ENCODE measurements at regions not wholly inside any gene's neighbourhood (a gene's known extent, or its start where the extent isn't known, plus 50 kb on each side); places are given as distances from the start of the nearest gene placed in this dataset.

DNA sequence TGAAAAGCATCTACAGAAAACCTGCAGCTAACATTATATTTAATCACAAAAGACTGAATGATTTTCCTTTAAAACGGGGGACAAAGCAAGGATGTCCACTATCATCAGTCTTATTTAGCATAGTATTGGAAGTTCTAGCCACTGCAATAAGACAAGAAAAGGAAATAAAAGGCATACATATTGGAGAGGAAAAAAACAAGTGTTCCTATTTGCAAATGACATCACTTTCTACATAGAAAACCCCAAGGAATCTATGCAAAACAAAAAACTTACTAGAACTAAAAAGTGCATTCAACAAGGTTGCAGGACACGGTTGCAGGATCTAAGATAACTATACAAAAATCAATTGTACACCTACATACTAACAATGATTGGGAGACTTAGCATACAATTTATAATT lies 101.6 kb upstream of the MEF2A start:
- POLR2A ChIA-PET: no interaction called here
- Mint-ChIP-seq H3K4me1 (peaks cover 2% of the 10 kb centered on the region; the same call in 1 of the 2 replicates), H3K9me3 (peaks cover 51% of the 10 kb centered on the region), H3K36me3 (peaks cover 16% of the 10 kb centered on the region), H3K27me3 (ENCODE audit: low read depth) (no peaks in the 10 kb centered on the region), H3K27ac (no peak overlapping the region), H3K4me3 (no peak overlapping the region)
- TF ChIP-seq, protein P1, sequence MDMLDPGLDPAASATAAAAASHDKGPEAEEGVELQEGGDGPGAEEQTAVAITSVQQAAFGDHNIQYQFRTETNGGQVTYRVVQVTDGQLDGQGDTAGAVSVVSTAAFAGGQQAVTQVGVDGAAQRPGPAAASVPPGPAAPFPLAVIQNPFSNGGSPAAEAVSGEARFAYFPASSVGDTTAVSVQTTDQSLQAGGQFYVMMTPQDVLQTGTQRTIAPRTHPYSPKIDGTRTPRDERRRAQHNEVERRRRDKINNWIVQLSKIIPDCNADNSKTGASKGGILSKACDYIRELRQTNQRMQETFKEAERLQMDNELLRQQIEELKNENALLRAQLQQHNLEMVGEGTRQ (CRISPR knock-in tag; IDR thresholded peaks at IDR 0.05): no peak
- no peak for TF ChIP-seq CREM (CRISPR knock-in tag; IDR thresholded peaks at IDR 0.05)
- TF ChIP-seq KAT7 (CRISPR knock-in tag; IDR thresholded peaks at IDR 0.05; ENCODE audit: borderline replicate concordance): no peak
- TF ChIP-seq, protein P2, sequence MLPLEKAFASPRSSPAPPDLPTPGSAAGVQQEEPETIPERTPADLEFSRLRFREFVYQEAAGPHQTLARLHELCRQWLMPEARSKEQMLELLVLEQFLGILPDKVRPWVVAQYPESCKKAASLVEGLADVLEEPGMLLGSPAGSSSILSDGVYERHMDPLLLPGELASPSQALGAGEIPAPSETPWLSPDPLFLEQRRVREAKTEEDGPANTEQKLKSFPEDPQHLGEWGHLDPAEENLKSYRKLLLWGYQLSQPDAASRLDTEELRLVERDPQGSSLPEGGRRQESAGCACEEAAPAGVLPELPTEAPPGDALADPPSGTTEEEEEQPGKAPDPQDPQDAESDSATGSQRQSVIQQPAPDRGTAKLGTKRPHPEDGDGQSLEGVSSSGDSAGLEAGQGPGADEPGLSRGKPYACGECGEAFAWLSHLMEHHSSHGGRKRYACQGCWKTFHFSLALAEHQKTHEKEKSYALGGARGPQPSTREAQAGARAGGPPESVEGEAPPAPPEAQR (CRISPR knock-in tag; IDR thresholded peaks at IDR 0.05): no peak
- TF ChIP-seq FOXK1 (CRISPR knock-in tag; IDR thresholded peaks at IDR 0.05): no peak
- TF ChIP-seq, protein P3, sequence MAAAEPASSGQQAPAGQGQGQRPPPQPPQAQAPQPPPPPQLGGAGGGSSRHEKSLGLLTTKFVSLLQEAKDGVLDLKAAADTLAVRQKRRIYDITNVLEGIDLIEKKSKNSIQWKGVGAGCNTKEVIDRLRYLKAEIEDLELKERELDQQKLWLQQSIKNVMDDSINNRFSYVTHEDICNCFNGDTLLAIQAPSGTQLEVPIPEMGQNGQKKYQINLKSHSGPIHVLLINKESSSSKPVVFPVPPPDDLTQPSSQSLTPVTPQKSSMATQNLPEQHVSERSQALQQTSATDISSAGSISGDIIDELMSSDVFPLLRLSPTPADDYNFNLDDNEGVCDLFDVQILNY (CRISPR knock-in tag; IDR thresholded peaks at IDR 0.05): no peak
- no peak for TF ChIP-seq OVOL2 (CRISPR knock-in tag; IDR thresholded peaks at IDR 0.05; ENCODE audit: borderline replicate concordance)
- CTCF ChIA-PET: no interaction called here
- ATAC-seq (no peak), DNase-seq (ENCODE audit: low spot score) (no peak)

DNA sequence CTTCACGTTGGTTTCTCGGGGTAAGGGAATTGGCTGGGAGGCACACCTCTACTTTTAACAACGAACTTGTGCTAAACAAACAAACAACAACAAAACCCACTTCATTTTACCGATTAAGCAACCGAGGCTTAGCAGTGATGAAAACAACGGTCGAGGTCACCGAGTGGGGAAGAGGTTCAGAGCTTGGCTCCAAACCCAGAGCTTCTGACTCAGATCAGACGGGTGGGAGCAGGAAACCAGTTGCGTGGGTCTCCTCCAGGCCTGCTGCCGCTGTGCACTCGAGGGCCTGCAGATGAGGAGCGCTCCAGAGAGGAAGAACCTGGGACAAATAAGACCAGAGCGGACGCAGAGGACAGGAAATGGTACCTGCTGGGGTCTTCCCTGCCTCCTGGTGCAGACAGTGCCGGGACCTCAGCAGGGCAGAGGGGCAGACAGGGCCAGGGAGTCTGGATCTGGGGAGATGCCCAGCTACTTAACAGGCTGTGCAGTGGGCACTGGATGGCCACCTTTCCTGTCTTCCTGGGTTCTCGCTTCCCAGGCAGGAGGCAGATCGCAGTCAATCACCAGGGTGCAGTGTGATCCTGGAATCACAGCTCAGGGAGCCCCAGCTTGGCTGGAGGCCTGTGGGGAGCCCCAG lies 99.0 kb upstream of the MEF2A start:
- H3K27ac Mint-ChIP-seq: no peak overlapping the region
- peaks cover 16% of the 10 kb centered on the region for H3K36me3 Mint-ChIP-seq
- ChIA-PET POLR2A (no interaction called here), CTCF (interaction anchor here (0.7 kb wide), 1 partner anchor 57 kb away, joined by 3 read pairs; no protein-coding TSS in a partner anchor)
- H3K9me3 Mint-ChIP-seq: peaks cover 39% of the 10 kb centered on the region
- H3K27me3 Mint-ChIP-seq (ENCODE audit: low read depth): no peaks in the 10 kb centered on the region; the same call in 1 of the 2 replicates
- ATAC-seq: peak; percentile 24; the same call in 1 of the 2 replicates
- H3K4me3 Mint-ChIP-seq: no peak overlapping the region
- TF ChIP-seq, protein P4, sequence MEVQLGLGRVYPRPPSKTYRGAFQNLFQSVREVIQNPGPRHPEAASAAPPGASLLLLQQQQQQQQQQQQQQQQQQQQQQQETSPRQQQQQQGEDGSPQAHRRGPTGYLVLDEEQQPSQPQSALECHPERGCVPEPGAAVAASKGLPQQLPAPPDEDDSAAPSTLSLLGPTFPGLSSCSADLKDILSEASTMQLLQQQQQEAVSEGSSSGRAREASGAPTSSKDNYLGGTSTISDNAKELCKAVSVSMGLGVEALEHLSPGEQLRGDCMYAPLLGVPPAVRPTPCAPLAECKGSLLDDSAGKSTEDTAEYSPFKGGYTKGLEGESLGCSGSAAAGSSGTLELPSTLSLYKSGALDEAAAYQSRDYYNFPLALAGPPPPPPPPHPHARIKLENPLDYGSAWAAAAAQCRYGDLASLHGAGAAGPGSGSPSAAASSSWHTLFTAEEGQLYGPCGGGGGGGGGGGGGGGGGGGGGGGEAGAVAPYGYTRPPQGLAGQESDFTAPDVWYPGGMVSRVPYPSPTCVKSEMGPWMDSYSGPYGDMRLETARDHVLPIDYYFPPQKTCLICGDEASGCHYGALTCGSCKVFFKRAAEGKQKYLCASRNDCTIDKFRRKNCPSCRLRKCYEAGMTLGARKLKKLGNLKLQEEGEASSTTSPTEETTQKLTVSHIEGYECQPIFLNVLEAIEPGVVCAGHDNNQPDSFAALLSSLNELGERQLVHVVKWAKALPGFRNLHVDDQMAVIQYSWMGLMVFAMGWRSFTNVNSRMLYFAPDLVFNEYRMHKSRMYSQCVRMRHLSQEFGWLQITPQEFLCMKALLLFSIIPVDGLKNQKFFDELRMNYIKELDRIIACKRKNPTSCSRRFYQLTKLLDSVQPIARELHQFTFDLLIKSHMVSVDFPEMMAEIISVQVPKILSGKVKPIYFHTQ (CRISPR knock-in tag; IDR thresholded peaks at IDR 0.05): no peak
- TF ChIP-seq GTF2I (CRISPR knock-in tag; conservative IDR thresholded peaks at IDR 0.05) (no peak), ZBTB21 (CRISPR knock-in tag; IDR thresholded peaks at IDR 0.05; ENCODE audit: borderline replicate concordance) (no peak), OVOL2 (CRISPR knock-in tag; IDR thresholded peaks at IDR 0.05; ENCODE audit: borderline replicate concordance) (no peak), RELA (CRISPR knock-in tag; IDR thresholded peaks at IDR 0.05; ENCODE audit: borderline replicate concordance) (no peak), TEAD4 (CRISPR knock-in tag; IDR thresholded peaks at IDR 0.05) (no peak), SP1 (CRISPR knock-in tag; conservative IDR thresholded peaks at IDR 0.05) (no peak), FOXJ3 (CRISPR knock-in tag; IDR thresholded peaks at IDR 0.05; ENCODE audit: borderline replicate concordance) (no peak)
- TF ChIP-seq, protein P5, sequence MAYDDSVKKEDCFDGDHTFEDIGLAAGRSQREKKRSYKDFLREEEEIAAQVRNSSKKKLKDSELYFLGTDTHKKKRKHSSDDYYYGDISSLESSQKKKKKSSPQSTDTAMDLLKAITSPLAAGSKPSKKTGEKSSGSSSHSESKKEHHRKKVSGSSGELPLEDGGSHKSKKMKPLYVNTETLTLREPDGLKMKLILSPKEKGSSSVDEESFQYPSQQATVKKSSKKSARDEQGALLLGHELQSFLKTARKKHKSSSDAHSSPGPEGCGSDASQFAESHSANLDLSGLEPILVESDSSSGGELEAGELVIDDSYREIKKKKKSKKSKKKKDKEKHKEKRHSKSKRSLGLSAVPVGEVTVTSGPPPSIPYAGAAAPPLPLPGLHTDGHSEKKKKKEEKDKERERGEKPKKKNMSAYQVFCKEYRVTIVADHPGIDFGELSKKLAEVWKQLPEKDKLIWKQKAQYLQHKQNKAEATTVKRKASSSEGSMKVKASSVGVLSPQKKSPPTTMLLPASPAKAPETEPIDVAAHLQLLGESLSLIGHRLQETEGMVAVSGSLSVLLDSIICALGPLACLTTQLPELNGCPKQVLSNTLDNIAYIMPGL (CRISPR knock-in tag; IDR thresholded peaks at IDR 0.05): no peak
- TF ChIP-seq, protein P3 (CRISPR knock-in tag; IDR thresholded peaks at IDR 0.05): no peak
- TF ChIP-seq, protein P6, sequence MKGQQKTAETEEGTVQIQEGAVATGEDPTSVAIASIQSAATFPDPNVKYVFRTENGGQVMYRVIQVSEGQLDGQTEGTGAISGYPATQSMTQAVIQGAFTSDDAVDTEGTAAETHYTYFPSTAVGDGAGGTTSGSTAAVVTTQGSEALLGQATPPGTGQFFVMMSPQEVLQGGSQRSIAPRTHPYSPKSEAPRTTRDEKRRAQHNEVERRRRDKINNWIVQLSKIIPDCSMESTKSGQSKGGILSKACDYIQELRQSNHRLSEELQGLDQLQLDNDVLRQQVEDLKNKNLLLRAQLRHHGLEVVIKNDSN (CRISPR knock-in tag; IDR thresholded peaks at IDR 0.05): no peak
- TF ChIP-seq, protein P7, sequence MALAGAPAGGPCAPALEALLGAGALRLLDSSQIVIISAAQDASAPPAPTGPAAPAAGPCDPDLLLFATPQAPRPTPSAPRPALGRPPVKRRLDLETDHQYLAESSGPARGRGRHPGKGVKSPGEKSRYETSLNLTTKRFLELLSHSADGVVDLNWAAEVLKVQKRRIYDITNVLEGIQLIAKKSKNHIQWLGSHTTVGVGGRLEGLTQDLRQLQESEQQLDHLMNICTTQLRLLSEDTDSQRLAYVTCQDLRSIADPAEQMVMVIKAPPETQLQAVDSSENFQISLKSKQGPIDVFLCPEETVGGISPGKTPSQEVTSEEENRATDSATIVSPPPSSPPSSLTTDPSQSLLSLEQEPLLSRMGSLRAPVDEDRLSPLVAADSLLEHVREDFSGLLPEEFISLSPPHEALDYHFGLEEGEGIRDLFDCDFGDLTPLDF (CRISPR knock-in tag; IDR thresholded peaks at IDR 0.05): no peak
- TF ChIP-seq, protein P8, sequence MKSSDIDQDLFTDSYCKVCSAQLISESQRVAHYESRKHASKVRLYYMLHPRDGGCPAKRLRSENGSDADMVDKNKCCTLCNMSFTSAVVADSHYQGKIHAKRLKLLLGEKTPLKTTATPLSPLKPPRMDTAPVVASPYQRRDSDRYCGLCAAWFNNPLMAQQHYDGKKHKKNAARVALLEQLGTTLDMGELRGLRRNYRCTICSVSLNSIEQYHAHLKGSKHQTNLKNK (CRISPR knock-in tag; IDR thresholded peaks at IDR 0.05): no peak
- TF ChIP-seq, protein P2 (CRISPR knock-in tag; IDR thresholded peaks at IDR 0.05): no peak
- H3K4me1 Mint-ChIP-seq: peaks cover 2% of the 10 kb centered on the region; the same call in 1 of the 2 replicates
- DNase-seq (ENCODE audit: low spot score): no peak

Measured in WTC11 (cell line).